ENCODE measurements at regions not wholly inside any gene's neighbourhood (a gene's known extent, or its start where the extent isn't known, plus 50 kb on each side); places are given as distances from the start of the nearest gene placed in this dataset.

- no peak for TF ChIP-seq REST (IDR thresholded peaks at IDR 0.05; ENCODE audit: low read depth, low read length)
- TF ChIP-seq NFIC (IDR thresholded peaks at IDR 0.05; ENCODE audit: borderline replicate concordance) = no peak
- no peak for TF ChIP-seq SIN3A (IDR thresholded peaks at IDR 0.05; ENCODE audit: borderline replicate concordance, low read depth, low read length)
- TF ChIP-seq FOSL2 (IDR thresholded peaks at IDR 0.05; ENCODE audit: borderline replicate concordance, low read depth) = no peak
- TF ChIP-seq NRF1 (IDR thresholded peaks at IDR 0.05; ENCODE audit: low read depth, low read length) = no peak
- TF ChIP-seq IRF3 (IDR thresholded peaks at IDR 0.05; ENCODE audit: low read depth, low read length) = no peak
Measured at GRCh38 chr5:174850565-174851169, 126.3 kb downstream of the MSX2 start (continued).

GRCh38 chr5:174849426-174849825 is 125.0 kb downstream of the MSX2 start:
- Histone ChIP-seq H3K9ac (no peak overlapping the region), H3K4me2 (no peak overlapping the region), H3K79me2 (ENCODE audit: insufficient read depth) (no peaks in the 10 kb centered on the region), H3K36me3 (replicated peaks in 1 of 2; ENCODE audit: control insufficient read depth in 1 of 2, insufficient read depth in 2 of 2, low read length in 1 of 2) (no peaks in the 10 kb centered on the region), H3F3A (replicated peaks; ENCODE audit: insufficient read depth) (no peaks in the 10 kb centered on the region), H4K20me1 (ENCODE audit: insufficient read depth) (no peaks in the 10 kb centered on the region), H2AFZ (ENCODE audit: low read depth) (no peak overlapping the region), H3K4me3 (ENCODE audit: low read depth in 2 of 2, low read length in 1 of 2) (no peak overlapping the region), H3K27me3 (ENCODE audit: insufficient read depth) (no peaks in the 10 kb centered on the region), H3K9me2 (no peaks in the 10 kb centered on the region), H3K9me3 (no peaks in the 10 kb centered on the region), H3K27ac (ENCODE audit: low read depth in 2 of 2, low read length in 1 of 2) (no peak overlapping the region), H3K4me1 (ENCODE audit: control insufficient read depth in 1 of 2, insufficient read depth in 2 of 2, low read depth in 1 of 2, low read length in 1 of 2) (no peaks in the 10 kb centered on the region)
- TF ChIP-seq RAD21 (IDR thresholded peaks at IDR 0.05; ENCODE audit: low read length) (no peak), YY1 (IDR thresholded peaks at IDR 0.05; ENCODE audit: low read depth) (no peak), POLR2AphosphoS5 (IDR thresholded peaks at IDR 0.05; ENCODE audit: low read depth, low read length) (no peak), MXI1 (IDR thresholded peaks at IDR 0.05; ENCODE audit: low read depth, low read length) (no peak), FOSL2 (IDR thresholded peaks at IDR 0.05; ENCODE audit: borderline replicate concordance, low read depth) (no peak), TAF1 (IDR thresholded peaks at IDR 0.05; ENCODE audit: borderline replicate concordance, low read depth, low read length) (no peak), CTCF (IDR thresholded peaks at IDR 0.05) (no peak), MEF2A (IDR thresholded peaks at IDR 0.05; ENCODE audit: borderline replicate concordance, low read depth) (no peak), CHD2 (IDR thresholded peaks at IDR 0.05; ENCODE audit: low read length, partially characterized antibody) (no peak)
- CTCF ChIA-PET = interaction anchor here (0.9 kb wide), 1 partner anchor 71 kb away, joined by 4 read pairs; no protein-coding TSS in a partner anchor
- 17% methylated on average over 5 of the region's 7 CpGs for WGBS (ENCODE audit: low lambda C conversion rate)
- POLR2A ChIA-PET = no interaction called here
- no peak for DNase-seq

Measured in SK-N-SH (cell line).